ENCODE measurements at regions not wholly inside any gene's neighbourhood (a gene's known extent, or its start where the extent isn't known, plus 50 kb on each side); places are given as distances from the start of the nearest gene placed in this dataset.

- TF ChIP-seq CTCF (IDR thresholded peaks at IDR 0.05): no peak
- no peak for TF ChIP-seq FOSL2 (IDR thresholded peaks at IDR 0.05; ENCODE audit: borderline replicate concordance, low read depth)
These were observed 144.4 kb upstream of the EPHA3 start for GRCh38 chr3:88963003-88963402.
